ENCODE measurements at regions not wholly inside any gene's neighbourhood (a gene's known extent, or its start where the extent isn't known, plus 50 kb on each side); places are given as distances from the start of the nearest gene placed in this dataset.

- no peak for DNase-seq
Observed at GRCh38 chr5:68490406-68490805, 274.9 kb downstream of the PIK3R1 start.

- DNase-seq, result no peak
Observed at GRCh38 chr5:68494771-68495170, 279.2 kb downstream of the PIK3R1 start.

GRCh38 chr5:68499987-68500386, 284.4 kb downstream of the PIK3R1 start:
- no peak for DNase-seq

GRCh38 chr5:68500813-68501212, 285.3 kb downstream of the PIK3R1 start:
- no peak for DNase-seq

GRCh38 chr5:68502531-68502930, 287.0 kb downstream of the PIK3R1 start:
- no peak for DNase-seq

GRCh38 chr5:68504306-68504705, 288.8 kb downstream of the PIK3R1 start:
- no peak for DNase-seq

GRCh38 chr5:68505917-68506860, 290.6 kb downstream of the PIK3R1 start:
- DNase-seq, result no peak

GRCh38 chr5:68515514-68515913, 300.0 kb downstream of the PIK3R1 start:
- no peak for DNase-seq

- DNase-seq, result no peak
Observed at GRCh38 chr5:68518286-68518685, 302.7 kb downstream of the PIK3R1 start.

- DNase-seq, result no peak
Observed at GRCh38 chr5:68519143-68519542, 303.6 kb downstream of the PIK3R1 start.

GRCh38 chr5:68521776-68522175, 306.2 kb downstream of the PIK3R1 start:
- no peak for DNase-seq

- DNase-seq, result no peak
Observed at GRCh38 chr5:68522863-68523262, 307.3 kb downstream of the PIK3R1 start.

- no peak for DNase-seq
Observed at GRCh38 chr5:68528821-68529273, 313.3 kb downstream of the PIK3R1 start.

- no peak for DNase-seq
Observed at GRCh38 chr5:68529581-68529980, 314.0 kb downstream of the PIK3R1 start.

GRCh38 chr5:68531970-68532369, 316.4 kb downstream of the PIK3R1 start:
- no peak for DNase-seq

GRCh38 chr5:68533051-68533450, 317.5 kb downstream of the PIK3R1 start:
- no peak for DNase-seq

GRCh38 chr5:68533571-68534084, 318.1 kb downstream of the PIK3R1 start:
- no peak for DNase-seq

- no peak for DNase-seq
Observed at GRCh38 chr5:68534131-68534940, 318.8 kb downstream of the PIK3R1 start.

- no peak for DNase-seq
Observed at GRCh38 chr5:68534956-68535520, 319.5 kb downstream of the PIK3R1 start.

- no peak for DNase-seq
Observed at GRCh38 chr5:68538814-68539420, 323.4 kb downstream of the PIK3R1 start.

GRCh38 chr5:68540798-68541590, 325.4 kb downstream of the PIK3R1 start:
- no peak for DNase-seq

- DNase-seq, result no peak
Observed at GRCh38 chr5:68542207-68542606, 326.7 kb downstream of the PIK3R1 start.
